GM18498 (cell line): ENCODE measurements at regions not wholly inside any gene's neighbourhood (a gene's known extent, or its start where the extent isn't known, plus 50 kb on each side); places are given as distances from the start of the nearest gene placed in this dataset.

Experiments
- ATAC-seq: cut with Tn5 transposase; IDR thresholded peaks from one replicate; pipeline ENCODE4 v1.9.1; 2021; ENCODE audit warnings: mild to moderate bottlenecking, moderate library complexity; ENCODE audit not compliant: unreplicated experiment

GRCh38 chr3:72248869-72249268 is 463.9 kb upstream of the PROK2 start:
- ATAC-seq, result no peak

- no peak for ATAC-seq
These were observed 463.4 kb upstream of the PROK2 start for GRCh38 chr3:72248389-72248761.

GRCh38 chr3:72247645-72248388 is 462.9 kb upstream of the PROK2 start:
- ATAC-seq, result no peak

DNA sequence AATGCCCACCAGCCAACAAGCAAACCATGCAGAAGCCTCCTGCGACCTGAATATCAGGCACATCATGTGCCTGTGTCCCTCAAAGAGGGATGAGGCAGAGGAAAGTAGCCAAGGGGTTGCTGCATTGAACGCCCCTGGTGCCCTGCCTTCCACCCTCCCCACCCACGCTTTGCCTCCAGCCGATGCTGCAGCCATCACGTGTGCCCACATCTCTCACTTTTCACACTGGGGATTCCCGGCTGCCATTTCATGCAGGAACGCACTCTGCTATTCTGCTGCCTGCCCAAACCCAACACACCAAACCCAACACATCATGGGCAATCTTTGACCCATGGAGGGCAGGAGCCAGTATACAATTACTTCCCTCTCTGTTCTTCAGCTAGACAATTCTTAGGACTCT is 462.2 kb upstream of the PROK2 start:
- ATAC-seq, result no peak

- ATAC-seq, result no peak
These were observed 461.7 kb upstream of the PROK2 start for GRCh38 chr3:72246685-72247084.

GRCh38 chr3:72245183-72245811 is 460.3 kb upstream of the PROK2 start:
- no peak for ATAC-seq

GRCh38 chr3:72244396-72244795 is 459.4 kb upstream of the PROK2 start:
- no peak for ATAC-seq

DNA sequence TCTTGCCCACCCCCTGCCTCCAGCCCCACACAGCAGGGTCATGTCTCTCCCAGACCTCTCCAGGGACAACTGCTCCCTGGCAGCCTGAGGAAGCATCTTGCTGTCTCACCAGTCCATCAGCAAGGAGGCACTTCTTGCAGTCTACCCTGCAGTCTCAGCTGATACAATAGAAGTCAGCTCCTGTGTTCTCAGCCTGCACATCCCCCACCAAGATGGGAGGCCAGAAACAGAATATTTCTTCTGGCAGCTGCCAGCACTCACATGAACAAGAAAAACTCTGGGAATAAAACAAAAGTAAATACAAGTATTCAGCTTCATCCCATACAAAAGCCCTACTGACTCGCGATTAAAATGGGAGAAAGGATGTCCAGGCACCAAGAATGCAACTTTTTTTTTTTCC is 457.4 kb upstream of the PROK2 start:
- no peak for ATAC-seq

DNA sequence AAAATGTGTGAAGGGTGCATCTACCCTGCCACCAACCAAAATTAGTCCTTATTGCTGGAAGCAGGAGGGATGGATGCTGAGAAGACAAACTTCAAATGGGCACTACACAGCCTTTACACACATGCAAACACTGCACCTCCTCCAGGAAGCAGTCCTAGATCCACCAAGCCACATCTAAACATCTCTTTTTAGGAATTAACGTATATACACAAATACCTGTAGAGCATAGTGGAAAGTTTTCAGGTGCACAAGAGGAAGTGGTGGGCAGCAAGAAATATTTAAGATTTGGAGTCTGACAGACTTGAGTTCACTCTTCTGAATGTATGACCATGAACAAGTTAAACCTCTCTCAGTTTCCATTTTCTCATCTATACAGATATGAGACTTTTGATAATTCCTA is 456.6 kb upstream of the PROK2 start:
- ATAC-seq, result no peak

DNA sequence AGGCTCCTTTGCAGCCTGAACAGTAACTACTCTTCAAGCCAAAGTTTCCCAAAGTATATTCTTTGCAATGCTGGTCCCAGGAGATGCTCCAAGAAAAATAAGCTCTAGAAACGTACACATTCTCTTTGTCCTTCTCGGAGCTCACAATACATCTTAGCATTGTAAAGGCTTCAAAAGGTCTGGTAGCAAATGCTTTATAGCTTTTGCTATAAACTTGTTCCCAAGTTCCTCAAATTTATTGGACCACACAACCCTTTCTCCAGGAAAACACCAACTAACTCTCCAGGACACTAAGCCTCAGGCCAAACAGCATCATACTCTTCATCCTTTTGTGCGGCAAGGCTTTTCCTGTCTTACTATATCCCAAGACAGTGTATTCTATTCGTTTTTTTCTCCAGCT is 455.6 kb upstream of the PROK2 start:
- ATAC-seq, result no peak

- no peak for ATAC-seq
These were observed 453.9 kb upstream of the PROK2 start for GRCh38 chr3:72238801-72239200.

DNA sequence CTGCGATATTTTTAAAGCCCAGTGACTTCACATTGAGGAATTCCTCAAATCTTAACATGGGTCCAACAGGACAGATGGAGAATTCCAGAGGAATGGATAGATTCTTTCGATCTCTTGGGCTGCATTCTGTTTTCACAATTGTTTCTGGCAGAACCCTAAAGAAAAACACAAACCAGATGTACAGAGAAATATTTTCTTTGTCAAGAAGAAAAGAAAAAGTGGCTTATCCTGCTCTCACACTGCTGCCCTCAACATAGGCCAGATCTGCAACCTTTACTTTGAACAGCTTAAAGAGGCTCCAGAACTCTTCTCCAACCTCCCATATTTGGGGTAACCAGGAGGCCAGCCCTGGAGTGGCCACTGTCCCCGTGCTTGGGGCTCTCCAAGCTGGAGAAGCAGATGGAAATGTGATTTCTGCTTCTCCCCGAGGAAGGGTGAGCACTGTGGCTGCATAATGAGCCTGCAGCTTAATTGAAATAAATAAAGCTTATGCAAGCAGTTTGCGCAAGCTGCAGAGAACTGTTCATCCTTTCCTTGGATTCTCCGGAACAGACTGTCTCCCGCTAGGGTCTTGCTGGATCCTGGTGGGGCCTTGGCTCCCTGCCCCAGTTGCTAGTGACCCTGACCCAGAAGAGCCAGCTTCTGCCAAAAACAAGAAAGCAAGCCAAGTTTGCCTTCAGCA is 453.2 kb upstream of the PROK2 start:
- no peak for ATAC-seq

DNA sequence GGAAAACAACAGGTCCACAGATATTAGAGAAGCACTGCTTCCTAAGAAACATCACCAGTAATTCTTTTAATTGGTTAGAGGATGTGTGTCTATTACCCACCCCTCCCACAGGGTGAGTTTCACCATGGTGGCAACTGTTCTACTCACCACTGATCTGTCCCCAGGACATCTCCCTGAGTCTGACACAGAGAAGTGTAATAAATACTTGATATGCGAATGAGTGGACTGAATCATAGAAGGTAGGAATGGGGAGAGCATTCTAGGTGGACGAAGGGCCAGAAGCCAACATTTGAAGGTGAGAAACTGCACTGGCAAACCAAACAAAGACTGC is 452.7 kb upstream of the PROK2 start:
- no peak for ATAC-seq

DNA sequence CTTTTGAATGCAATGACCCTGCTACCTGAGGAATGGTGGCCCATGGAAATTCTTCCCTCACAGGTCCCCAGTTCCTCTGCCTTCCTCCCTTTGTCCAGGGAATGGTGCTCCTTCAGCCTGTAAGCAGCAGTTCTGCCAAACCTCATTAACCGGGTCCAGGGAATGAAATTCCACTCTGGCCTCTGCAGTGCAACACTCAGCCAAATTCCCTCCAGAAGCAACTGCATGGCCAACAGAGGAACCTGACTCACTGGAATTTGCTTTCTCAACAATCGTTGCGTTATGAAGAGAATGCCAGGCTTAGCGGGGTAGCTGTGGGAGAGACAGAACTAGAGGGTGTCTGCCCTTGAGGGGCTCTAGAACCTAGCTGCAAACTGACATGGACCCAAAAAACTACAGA is 449.4 kb upstream of the PROK2 start:
- ATAC-seq, result no peak

DNA sequence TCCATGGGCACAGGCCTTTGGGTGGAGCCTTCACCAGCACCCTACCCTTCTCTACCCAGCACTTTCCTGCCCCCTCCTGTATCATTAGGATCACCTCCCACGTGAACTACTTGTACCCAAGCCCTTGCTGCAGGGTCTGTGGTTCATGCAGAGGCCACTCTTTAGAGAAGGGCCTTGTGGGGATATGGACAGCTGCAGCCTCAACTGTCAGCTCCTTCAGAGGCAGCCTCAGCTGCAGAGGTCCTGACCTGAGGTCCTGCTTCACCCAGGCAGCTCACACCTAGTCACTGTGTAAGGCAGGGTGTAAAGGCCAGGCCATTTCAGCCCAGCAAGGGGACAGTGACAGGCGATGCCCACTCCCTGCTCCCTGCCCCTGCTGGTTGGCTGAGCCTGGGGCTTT is 448.6 kb upstream of the PROK2 start:
- ATAC-seq, result no peak

DNA sequence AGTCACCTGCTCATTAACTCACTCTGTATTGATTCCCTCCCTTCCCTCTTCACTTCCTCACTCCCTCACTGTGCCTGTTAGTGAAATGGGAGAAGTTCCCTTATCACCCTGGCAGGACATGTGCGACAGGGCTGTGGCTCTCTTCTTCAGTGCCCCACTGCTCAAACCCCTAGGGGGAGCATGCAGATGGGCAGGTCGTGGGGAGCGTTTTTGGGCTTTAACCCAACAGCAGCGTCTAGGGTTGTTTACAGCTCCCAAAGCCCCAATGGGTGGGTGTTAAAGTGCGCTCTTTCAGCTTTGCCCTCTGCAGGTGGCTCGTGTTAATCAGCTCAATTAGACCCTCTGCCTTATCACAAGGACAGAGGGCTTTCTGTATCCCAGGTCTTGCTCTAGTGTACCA is 447.8 kb upstream of the PROK2 start:
- ATAC-seq, result no peak

DNA sequence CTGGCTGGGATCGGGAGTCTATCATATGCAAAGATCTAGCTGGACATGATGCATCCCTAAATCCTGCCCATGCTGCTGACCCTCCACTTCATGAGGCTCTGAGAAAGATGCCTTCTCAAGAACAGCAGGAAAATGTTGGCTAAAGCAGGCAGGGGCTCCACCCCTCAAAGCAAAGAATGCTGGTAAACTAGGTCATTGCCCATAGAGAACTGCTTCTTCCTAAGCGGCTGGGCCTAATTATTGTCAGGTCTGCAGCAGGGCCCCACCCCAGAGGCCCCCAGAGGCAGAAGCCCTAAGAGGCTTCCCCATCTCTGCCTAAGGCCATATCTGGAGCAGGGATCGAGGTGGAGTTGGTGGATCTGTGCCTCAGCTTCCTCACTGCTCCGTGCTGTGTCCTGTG is 447.4 kb upstream of the PROK2 start:
- ATAC-seq, result no peak

DNA sequence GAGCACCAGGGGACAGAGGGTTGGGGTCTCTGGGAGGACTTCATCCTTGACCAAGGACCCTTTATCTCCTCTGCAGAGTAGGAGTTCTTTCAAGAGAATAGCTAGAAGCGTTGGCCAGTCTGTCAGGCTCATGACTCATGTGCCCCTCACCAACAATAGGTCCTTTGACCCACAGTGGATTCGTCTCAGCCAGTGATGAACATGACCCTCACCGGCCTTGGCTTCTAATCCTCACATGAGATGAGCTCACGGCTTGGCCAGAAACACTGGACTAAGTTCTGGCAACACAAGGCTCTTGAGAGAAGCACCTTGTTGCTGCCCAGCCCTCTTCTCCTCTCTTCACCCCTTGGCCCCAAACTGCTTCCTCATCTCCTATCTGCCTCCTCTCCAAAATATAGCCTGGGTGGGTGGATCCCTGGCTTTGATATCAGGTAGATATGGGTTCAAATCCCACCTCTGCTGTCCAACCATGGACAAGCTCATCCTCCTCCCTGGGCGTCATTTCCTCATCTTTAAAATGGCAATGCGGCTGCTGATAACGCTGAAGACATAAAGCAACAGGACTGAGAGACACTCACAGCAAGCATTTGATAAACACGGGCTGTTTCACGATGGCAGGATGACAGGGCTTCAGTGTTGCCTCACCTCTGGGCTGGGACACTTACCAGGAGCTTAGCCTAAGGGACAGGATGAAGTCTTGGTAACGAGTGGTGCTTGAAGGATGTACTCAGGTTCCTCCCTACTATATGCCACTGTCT is 446.7 kb upstream of the PROK2 start:
- ATAC-seq, result no peak

DNA sequence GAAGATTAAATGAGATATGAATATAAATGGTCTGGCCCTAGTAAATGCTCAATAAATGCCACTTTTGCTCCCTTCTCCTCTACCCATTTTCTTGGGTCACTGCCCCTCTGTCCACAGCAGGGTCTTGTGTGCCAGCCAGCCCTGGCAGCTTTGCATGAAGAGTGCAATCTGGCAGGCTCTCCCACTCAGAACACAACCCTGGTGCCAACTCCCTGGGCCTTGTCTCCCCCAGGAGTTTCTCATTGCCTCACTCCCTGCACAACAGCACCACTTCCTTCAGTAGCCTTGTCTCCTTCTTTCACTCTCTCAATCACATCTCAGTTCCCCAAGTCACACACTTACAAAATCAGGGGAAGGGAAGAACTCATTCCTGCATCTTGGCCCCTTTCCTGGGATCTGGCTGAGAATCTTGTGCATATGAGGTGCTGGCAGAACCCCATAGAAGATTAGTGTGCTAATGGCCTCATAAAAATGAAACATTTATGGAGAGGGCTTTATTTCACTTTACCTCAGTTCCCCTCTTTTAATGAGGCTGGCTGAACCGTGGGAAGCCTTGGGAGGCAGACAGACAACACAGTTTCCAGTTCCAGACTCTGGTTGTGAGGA is 445.9 kb upstream of the PROK2 start:
- no peak for ATAC-seq

DNA sequence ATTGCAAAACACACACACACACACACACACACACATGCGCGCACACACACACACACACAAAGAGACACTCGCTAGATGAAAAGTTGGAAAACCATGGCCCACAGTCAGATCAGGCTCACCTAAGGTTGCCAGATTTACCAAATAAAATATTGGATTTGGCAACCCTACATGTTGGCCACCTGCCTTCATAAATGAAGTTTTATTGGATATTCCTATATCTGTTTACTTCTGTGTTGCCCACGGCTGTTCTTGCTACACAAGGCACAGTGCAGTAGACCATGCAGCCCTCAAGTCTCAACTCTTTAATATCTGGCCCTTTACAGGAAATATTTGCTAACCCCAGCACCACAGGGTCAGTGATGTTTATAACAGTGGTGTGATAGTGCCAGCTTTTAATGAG is 445.0 kb upstream of the PROK2 start:
- no peak for ATAC-seq

GRCh38 chr3:72227486-72228070 is 442.6 kb upstream of the PROK2 start:
- no peak for ATAC-seq
